Calu3 (cell line): ENCODE measurements at regions not wholly inside any gene's neighbourhood (a gene's known extent, or its start where the extent isn't known, plus 50 kb on each side); places are given as distances from the start of the nearest gene placed in this dataset.

Experiments
- BruUV-seq: library from RNA; stranded (reverse); fragments of 400-500 nt; replicated peaks from 2 replicates; lab custom pipeline; 2021; lab: Mats Ljungman, UMichigan
- CTCF ChIA-PET: fragments of 300-600 bp; sonication (Branson Sonifier 250); formaldehyde crosslinking; loops from one replicate; lab custom pipeline; 2022; ENCODE audit warnings: antibody characterized with exemption; lab: Charles Lee
- DNase-seq: peaks from one replicate; pipeline ENCODE4 v3.0.0; 2022
- H3K27ac Mint-ChIP-seq: one replicate; pipeline ENCODE4 v1.8.0; 2022; ENCODE audit warnings: mixed read lengths; ENCODE audit not compliant: unreplicated experiment
- H3K27me3 Mint-ChIP-seq: one replicate; pipeline ENCODE4 v1.8.0; 2022; ENCODE audit warnings: mixed read lengths; ENCODE audit not compliant: unreplicated experiment
- H3K36me3 Mint-ChIP-seq: one replicate; pipeline ENCODE4 v1.8.0; 2022; ENCODE audit warnings: mild to moderate bottlenecking, moderate library complexity, mixed read lengths; ENCODE audit not compliant: insufficient read depth, unreplicated experiment
- H3K4me1 Mint-ChIP-seq: one replicate; pipeline ENCODE4 v1.8.0; 2022; ENCODE audit warnings: mild to moderate bottlenecking, low read depth, mixed read lengths; ENCODE audit not compliant: unreplicated experiment
- H3K4me3 Mint-ChIP-seq: one replicate; pipeline ENCODE4 v1.8.0; 2022; ENCODE audit warnings: mild to moderate bottlenecking, low read depth, moderate library complexity, mixed read lengths; ENCODE audit not compliant: unreplicated experiment
- H3K9me3 Mint-ChIP-seq: one replicate; pipeline ENCODE4 v1.8.0; 2022; ENCODE audit warnings: low read depth, mixed read lengths; ENCODE audit not compliant: unreplicated experiment
- CTCF ChIP-seq: fragments of 200-600 bp; IDR thresholded peaks from one replicate; pipeline ENCODE4 v1.8.0; 2022; ENCODE audit warnings: antibody characterized with exemption; ENCODE audit not compliant: unreplicated experiment
- intact Hi-C: fragments of 100-400 bp; cut with micrococcal nuclease; formaldehyde crosslinking; loops from one replicate; pipeline ENCODE4 v1.10.0; 2022; ENCODE audit not compliant: unreplicated experiment

GRCh38 chr6:104212977-104213668, 646.6 kb downstream of the HACE1 start:
- no peak for DNase-seq
- no peak overlapping the region for H3K27ac Mint-ChIP-seq
- no TSS peak for BruUV-seq

GRCh38 chr6:104207635-104208034, 652.1 kb downstream of the HACE1 start:
- CTCF ChIA-PET, result no interaction called here
- H3K27ac Mint-ChIP-seq, result no peak overlapping the region
- H3K4me1 Mint-ChIP-seq, result no peaks in the 10 kb centered on the region
- TF ChIP-seq CTCF, result no peak
- H3K27me3 Mint-ChIP-seq, result no peaks in the 10 kb centered on the region
- intact Hi-C loops, result no loop called here
- DNase-seq, result no peak
- H3K9me3 Mint-ChIP-seq, result peaks cover 5% of the 10 kb centered on the region
- no peaks in the 10 kb centered on the region for H3K36me3 Mint-ChIP-seq
- no TSS peak for BruUV-seq
- no peak overlapping the region for H3K4me3 Mint-ChIP-seq

More at GRCh38 chr6:104212977-104213668, 646.6 kb downstream of the HACE1 start:
- Mint-ChIP-seq H3K4me3 (no peak overlapping the region), H3K36me3 (no peaks in the 10 kb centered on the region), H3K9me3 (no peaks in the 10 kb centered on the region), H3K4me1 (no peaks in the 10 kb centered on the region), H3K27me3 (no peaks in the 10 kb centered on the region)
- no peak for TF ChIP-seq CTCF
- intact Hi-C loops, result no loop called here
- CTCF ChIA-PET, result no interaction called here

GRCh38 chr6:104201557-104201956, 658.2 kb downstream of the HACE1 start:
- TF ChIP-seq CTCF, result no peak
- H3K4me1 Mint-ChIP-seq, result no peaks in the 10 kb centered on the region
- CTCF ChIA-PET, result no interaction called here
- no peak overlapping the region for H3K4me3 Mint-ChIP-seq
- H3K9me3 Mint-ChIP-seq, result peaks cover 9% of the 10 kb centered on the region
- BruUV-seq, result no TSS peak
- no peak for DNase-seq
- no peaks in the 10 kb centered on the region for H3K27me3 Mint-ChIP-seq
- H3K36me3 Mint-ChIP-seq, result no peaks in the 10 kb centered on the region
- H3K27ac Mint-ChIP-seq, result no peak overlapping the region
- intact Hi-C loops, result no loop called here

GRCh38 chr6:104187616-104188015, 672.1 kb downstream of the HACE1 start:
- no peak for DNase-seq
- Mint-ChIP-seq H3K4me1 (no peaks in the 10 kb centered on the region), H3K36me3 (no peaks in the 10 kb centered on the region), H3K9me3 (no peaks in the 10 kb centered on the region), H3K27ac (no peak overlapping the region), H3K4me3 (no peak overlapping the region), H3K27me3 (no peaks in the 10 kb centered on the region)
- CTCF ChIA-PET, result no interaction called here
- TF ChIP-seq CTCF, result no peak
- intact Hi-C loops, result no loop called here
- BruUV-seq, result no TSS peak
